OCI-LY1 (cell line): ENCODE measurements at regions not wholly inside any gene's neighbourhood (a gene's known extent, or its start where the extent isn't known, plus 50 kb on each side); places are given as distances from the start of the nearest gene placed in this dataset.

Experiments
- H2AFZ ChIP-seq: fragments of 200-600 bp; sonication (generic), shearing (Covaris generic); 2 replicates; pipeline ENCODE4 v1.6.0; 2014; ENCODE audit warnings: antibody characterized with exemption, mild to moderate bottlenecking, low read length
- H3F3A ChIP-seq: fragments of 200-600 bp; sonication (generic), shearing (Covaris generic); 2 replicates; pipeline ENCODE4 v1.6.0; 2014; ENCODE audit warnings: mild to moderate bottlenecking, antibody characterized with exemption, low read length, moderate library complexity; ENCODE audit not compliant: insufficient read depth
- H3K27ac ChIP-seq: fragments of 200-600 bp; sonication (generic); 2 replicates; pipeline ENCODE4 v1.5.1; 2014; ENCODE audit warnings: low read length, mixed run types, mild to moderate bottlenecking, low read depth; ENCODE audit not compliant: poor library complexity, severe bottlenecking
- H3K27me3 ChIP-seq: fragments of 200-600 bp; sonication (generic); 2 replicates; pipeline ENCODE4 v1.6.0; 2014; ENCODE audit warnings: antibody characterized with exemption, mild to moderate bottlenecking, low read length, moderate library complexity; ENCODE audit not compliant: insufficient read depth
- H3K36me3 ChIP-seq: fragments of 200-600 bp; sonication (generic); 2 replicates; pipeline ENCODE4 v1.6.1; 2014; ENCODE audit warnings: mild to moderate bottlenecking, antibody characterized with exemption, low read length, moderate library complexity, mixed read lengths; ENCODE audit not compliant: insufficient read depth
- H3K4me1 ChIP-seq: fragments of 200-600 bp; sonication (generic); 2 replicates; pipeline ENCODE4 v1.5.1; 2014; ENCODE audit warnings: mild to moderate bottlenecking, low read length, moderate library complexity; ENCODE audit not compliant: insufficient read depth, severe bottlenecking
- H3K4me2 ChIP-seq: fragments of 200-600 bp; sonication (generic), shearing (Covaris generic); 2 replicates; pipeline ENCODE4 v1.6.1; 2014; ENCODE audit warnings: low read length
- H3K4me3 ChIP-seq: fragments of 200-600 bp; sonication (generic); 2 replicates; pipeline ENCODE4 v1.5.1; 2014; ENCODE audit warnings: low read length, low read depth, mild to moderate bottlenecking, mixed read lengths; ENCODE audit not compliant: poor library complexity, severe bottlenecking
- H3K79me2 ChIP-seq: fragments of 200-600 bp; shearing (Covaris generic); 2 replicates; pipeline ENCODE4 v1.6.1; 2016; ENCODE audit warnings: mixed run types, low read length, mixed read lengths; ENCODE audit not compliant: insufficient read depth
- H3K9ac ChIP-seq: fragments of 200-600 bp; sonication (generic), shearing (Covaris generic); 2 replicates; pipeline ENCODE4 v1.6.1; 2014; ENCODE audit warnings: mild to moderate bottlenecking, low read length, mixed read lengths
- H3K9me2 ChIP-seq: fragments of 200-600 bp; sonication (generic), shearing (Covaris generic); 2 replicates; pipeline ENCODE4 v1.6.1; 2014; ENCODE audit warnings: low read depth, mild to moderate bottlenecking, low read length, mixed read lengths
- H3K9me3 ChIP-seq: fragments of 200-600 bp; shearing (Covaris generic); 2 replicates; pipeline ENCODE4 v1.6.1; 2014; ENCODE audit warnings: low read length, mixed read lengths
- H4K20me1 ChIP-seq: fragments of 200-600 bp; sonication (generic), shearing (Covaris generic); 2 replicates; pipeline ENCODE4 v1.6.0; 2016; ENCODE audit warnings: mild to moderate bottlenecking, low read length; ENCODE audit not compliant: insufficient read depth
- CTCF ChIP-seq: fragments of 200-600 bp; sonication (generic), shearing (Covaris generic); IDR thresholded peaks from 2 replicates; pipeline ENCODE4 v1.5.1; 2017; ENCODE audit warnings: mild to moderate bottlenecking, antibody characterized with exemption, low read length, moderate library complexity, mixed read lengths
- EZH2 ChIP-seq: fragments of 200-600 bp; sonication (generic), shearing (Covaris generic); IDR thresholded peaks from 2 replicates; pipeline ENCODE4 v1.8.0; 2017; ENCODE audit warnings: borderline replicate concordance, mixed run types, mild to moderate bottlenecking, antibody characterized with exemption, low read length, moderate library complexity, mixed read lengths

- H3K79me2 ChIP-seq, result no peaks in the 10 kb centered on the region
- H3F3A ChIP-seq, result no peaks in the 10 kb centered on the region
- H3K4me2 ChIP-seq, result no peak overlapping the region
- H3K9me3 ChIP-seq, result no peaks in the 10 kb centered on the region
- H3K36me3 ChIP-seq, result no peaks in the 10 kb centered on the region
- H2AFZ ChIP-seq, result no peak overlapping the region
- H4K20me1 ChIP-seq, result no peaks in the 10 kb centered on the region
- TF ChIP-seq EZH2 (no peak), CTCF (no peak)
- H3K9me2 ChIP-seq, result no peaks in the 10 kb centered on the region
- H3K9ac ChIP-seq, result no peak overlapping the region
- H3K27me3 ChIP-seq, result no peaks in the 10 kb centered on the region
- no peaks in the 10 kb centered on the region for H3K4me1 ChIP-seq
- H3K27ac ChIP-seq, result no peak overlapping the region
- H3K4me3 ChIP-seq, result no peak overlapping the region
Observed at GRCh38 chr1:147377263-147378246, 135.1 kb downstream of the CHD1L start.

GRCh38 chr1:147379889-147380288 is 137.4 kb downstream of the CHD1L start:
- Histone ChIP-seq H3K4me2 (no peak overlapping the region), H3K36me3 (no peaks in the 10 kb centered on the region), H3K9me3 (no peaks in the 10 kb centered on the region), H3K9ac (no peak overlapping the region), H3K79me2 (no peaks in the 10 kb centered on the region), H4K20me1 (no peaks in the 10 kb centered on the region), H3K27me3 (no peaks in the 10 kb centered on the region), H2AFZ (no peak overlapping the region), H3K9me2 (no peaks in the 10 kb centered on the region), H3K27ac (no peak overlapping the region), H3F3A (no peaks in the 10 kb centered on the region), H3K4me3 (no peak overlapping the region), H3K4me1 (no peaks in the 10 kb centered on the region)
- no peak for TF ChIP-seq CTCF
- no peak for TF ChIP-seq EZH2

GRCh38 chr1:147384804-147385203 is 142.3 kb downstream of the CHD1L start:
- no peaks in the 10 kb centered on the region for H3F3A ChIP-seq
- H3K27ac ChIP-seq, result no peak overlapping the region
- no peaks in the 10 kb centered on the region for H4K20me1 ChIP-seq
- H3K36me3 ChIP-seq, result no peaks in the 10 kb centered on the region
- no peak overlapping the region for H3K4me3 ChIP-seq
- no peaks in the 10 kb centered on the region for H3K4me1 ChIP-seq
- H3K27me3 ChIP-seq, result no peaks in the 10 kb centered on the region
- no peak overlapping the region for H2AFZ ChIP-seq
- no peak for TF ChIP-seq EZH2
- TF ChIP-seq CTCF, result no peak
- no peak overlapping the region for H3K4me2 ChIP-seq
- H3K9me2 ChIP-seq, result no peaks in the 10 kb centered on the region
- H3K9me3 ChIP-seq, result no peaks in the 10 kb centered on the region
- H3K9ac ChIP-seq, result no peak overlapping the region
- no peaks in the 10 kb centered on the region for H3K79me2 ChIP-seq
